A673 (cell line): ENCODE measurements at regions not wholly inside any gene's neighbourhood (a gene's known extent, or its start where the extent isn't known, plus 50 kb on each side); places are given as distances from the start of the nearest gene placed in this dataset.

ENCODE experiments used
- BruUV-seq: library from RNA; stranded (reverse); fragments of 400-500 nt; replicated peaks from 2 replicates; lab custom pipeline; 2021; lab: Mats Ljungman, UMichigan
- CTCF ChIA-PET: fragments of 300-600 bp; sonication (Branson Sonifier 250); formaldehyde crosslinking; loops from one replicate; lab custom pipeline; 2022; ENCODE audit warnings: antibody characterized with exemption; lab: Charles Lee
- POLR2A ChIA-PET: fragments of 300-600 bp; sonication (Branson Sonifier 250); formaldehyde crosslinking; loops from one replicate; lab custom pipeline; 2022; ENCODE audit warnings: antibody characterized with exemption; ENCODE audit not compliant: low non-redundant PET; lab: Charles Lee
- DNase-seq: peaks from one replicate; pipeline ENCODE4 v3.0.0-alpha.2; 2015; ENCODE audit warnings: low spot score
- H3K27ac ChIP-seq: fragments of 200-600 bp; sonication (generic); 2 replicates; pipeline ENCODE4 v1.5.1; 2016; ENCODE audit warnings: mixed run types, low read depth, mild to moderate bottlenecking, mixed read lengths, antibody characterized with exemption, low read length; ENCODE audit not compliant: poor library complexity, severe bottlenecking
- H3K27me3 ChIP-seq: fragments of 200-600 bp; sonication (generic); replicated peaks from 2 replicates; pipeline ENCODE4 v1.6.1; 2017; ENCODE audit warnings: mixed run types, low read depth, mild to moderate bottlenecking, mixed read lengths, antibody characterized with exemption, low read length; ENCODE audit not compliant: insufficient read depth, poor library complexity
- H3K36me3 ChIP-seq: fragments of 200-600 bp; sonication (generic); 2 replicates; pipeline ENCODE4 v1.6.1; 2016; ENCODE audit warnings: mixed run types, mild to moderate bottlenecking, mixed read lengths, antibody characterized with exemption, low read length; ENCODE audit not compliant: insufficient read depth, poor library complexity, severe bottlenecking
- H3K4me1 ChIP-seq: fragments of 200-600 bp; sonication (generic); 2 replicates; pipeline ENCODE4 v1.6.1; 2017; ENCODE audit warnings: mixed run types, mild to moderate bottlenecking, mixed read lengths, antibody characterized with exemption, low read length; ENCODE audit not compliant: insufficient read depth, poor library complexity, severe bottlenecking
- H3K4me3 ChIP-seq: fragments of 200-600 bp; sonication (generic); 2 replicates; pipeline ENCODE4 v1.5.1; 2016; ENCODE audit warnings: low read depth, mixed run types, mild to moderate bottlenecking, mixed read lengths, low read length; ENCODE audit not compliant: poor library complexity, severe bottlenecking
- H3K9me3 ChIP-seq: fragments of 200-600 bp; sonication (generic); 2 replicates; pipeline ENCODE4 v1.6.1; 2016; ENCODE audit warnings: mixed run types, low read depth, mild to moderate bottlenecking, mixed read lengths, antibody characterized with exemption, low read length; ENCODE audit not compliant: poor library complexity, severe bottlenecking
- EZH2 ChIP-seq: fragments of 200-600 bp; sonication (generic); IDR thresholded peaks from 2 replicates; pipeline ENCODE4 v1.6.1; 2017; ENCODE audit warnings: borderline replicate concordance, low read depth, mild to moderate bottlenecking, mixed read lengths, antibody characterized with exemption, low read length; ENCODE audit not compliant: poor library complexity, severe bottlenecking
- intact Hi-C: fragments of 100-400 bp; cut with micrococcal nuclease; formaldehyde crosslinking; loops from one replicate; pipeline ENCODE4 v1.10.0; 2022; ENCODE audit not compliant: unreplicated experiment
- TF ChIP-seq, protein P1 (sequence below): fragments of 300-800, 200-600 bp; sonication (generic); conservative IDR thresholded peaks from 2 replicates; pipeline ENCODE4 v1.5.1; 2017; ENCODE audit warnings: low read depth, mild to moderate bottlenecking, antibody characterized with exemption, low read length, moderate library complexity, mixed read lengths

DNA sequence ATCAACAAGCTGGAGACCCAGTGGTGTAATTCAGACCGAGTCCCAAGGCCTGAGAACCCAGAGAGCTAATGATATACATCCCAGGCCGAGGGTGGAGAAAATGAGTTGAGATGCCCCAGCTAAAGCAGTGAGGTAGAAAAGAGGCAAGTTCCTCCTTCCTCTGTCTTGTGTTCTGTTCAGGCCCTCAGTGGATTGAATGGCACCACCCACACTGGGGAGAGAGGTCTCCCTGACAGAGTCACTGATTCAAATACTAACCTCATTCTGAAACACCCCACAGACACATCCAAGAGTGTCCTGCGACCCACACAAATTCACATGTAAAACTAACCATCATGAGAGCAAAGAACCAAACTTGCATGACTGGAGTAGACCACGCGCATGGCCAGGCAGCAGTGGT, 215.3 kb downstream of the ANAPC1 start:
- DNase-seq: no peak
- Histone ChIP-seq H3K4me3 (no peak overlapping the region), H3K36me3 (no peaks in the 10 kb centered on the region), H3K4me1 (no peaks in the 10 kb centered on the region), H3K9me3 (no peaks in the 10 kb centered on the region), H3K27ac (no peak overlapping the region), H3K27me3 (no peaks in the 10 kb centered on the region)
- TF ChIP-seq, protein P1, sequence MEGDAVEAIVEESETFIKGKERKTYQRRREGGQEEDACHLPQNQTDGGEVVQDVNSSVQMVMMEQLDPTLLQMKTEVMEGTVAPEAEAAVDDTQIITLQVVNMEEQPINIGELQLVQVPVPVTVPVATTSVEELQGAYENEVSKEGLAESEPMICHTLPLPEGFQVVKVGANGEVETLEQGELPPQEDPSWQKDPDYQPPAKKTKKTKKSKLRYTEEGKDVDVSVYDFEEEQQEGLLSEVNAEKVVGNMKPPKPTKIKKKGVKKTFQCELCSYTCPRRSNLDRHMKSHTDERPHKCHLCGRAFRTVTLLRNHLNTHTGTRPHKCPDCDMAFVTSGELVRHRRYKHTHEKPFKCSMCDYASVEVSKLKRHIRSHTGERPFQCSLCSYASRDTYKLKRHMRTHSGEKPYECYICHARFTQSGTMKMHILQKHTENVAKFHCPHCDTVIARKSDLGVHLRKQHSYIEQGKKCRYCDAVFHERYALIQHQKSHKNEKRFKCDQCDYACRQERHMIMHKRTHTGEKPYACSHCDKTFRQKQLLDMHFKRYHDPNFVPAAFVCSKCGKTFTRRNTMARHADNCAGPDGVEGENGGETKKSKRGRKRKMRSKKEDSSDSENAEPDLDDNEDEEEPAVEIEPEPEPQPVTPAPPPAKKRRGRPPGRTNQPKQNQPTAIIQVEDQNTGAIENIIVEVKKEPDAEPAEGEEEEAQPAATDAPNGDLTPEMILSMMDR: no peak
- TF ChIP-seq EZH2: no peak
- no TSS peak for BruUV-seq
- intact Hi-C loops: no loop called here
- ChIA-PET POLR2A (no interaction called here), CTCF (no interaction called here)

DNA sequence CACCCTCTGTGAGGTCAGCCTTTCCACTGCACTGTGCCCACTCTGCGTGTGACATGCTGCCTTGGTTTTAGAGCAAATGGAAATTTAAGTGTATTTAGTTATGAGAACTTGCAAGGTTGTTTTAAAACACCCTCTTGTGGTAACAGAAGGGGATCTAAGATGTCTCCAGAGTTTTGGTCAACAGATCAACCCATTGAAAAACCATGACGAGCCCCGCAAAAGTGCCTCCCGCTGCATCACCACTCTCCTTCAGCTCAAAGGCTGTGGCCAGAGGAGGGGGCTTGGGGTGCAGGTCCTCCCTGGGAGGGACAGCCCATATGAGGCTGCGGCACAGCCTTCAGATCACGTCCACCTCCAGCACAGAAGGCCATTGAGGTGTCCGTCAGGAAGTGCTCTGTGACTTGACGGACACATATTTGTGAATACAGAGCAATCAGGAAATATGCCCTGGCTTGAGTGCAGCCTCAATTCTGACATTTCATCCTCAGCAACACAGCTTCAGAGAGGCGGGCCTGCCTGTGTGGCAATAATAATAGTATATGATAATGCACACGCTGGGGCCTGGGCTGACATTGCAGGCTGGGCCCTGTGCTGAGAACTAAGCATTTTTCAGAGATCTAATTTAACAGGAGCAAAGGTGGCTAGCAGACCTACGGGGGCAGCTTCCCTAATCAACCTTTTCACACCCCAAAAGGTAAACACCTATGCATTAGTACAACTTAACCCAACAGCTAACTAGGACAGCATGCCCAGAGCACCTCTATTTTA, 213.9 kb downstream of the ANAPC1 start:
- CTCF ChIA-PET: no interaction called here
- no TSS peak for BruUV-seq
- Histone ChIP-seq H3K27ac (no peak overlapping the region), H3K4me3 (no peak overlapping the region), H3K9me3 (no peaks in the 10 kb centered on the region), H3K4me1 (no peaks in the 10 kb centered on the region), H3K27me3 (no peaks in the 10 kb centered on the region), H3K36me3 (no peaks in the 10 kb centered on the region)
- no peak for TF ChIP-seq EZH2
- TF ChIP-seq, protein P1: peak; percentile 19; the same call in 1 of the 2 replicates
- no peak for DNase-seq
- intact Hi-C loops: no loop called here
- POLR2A ChIA-PET: no interaction called here

DNA sequence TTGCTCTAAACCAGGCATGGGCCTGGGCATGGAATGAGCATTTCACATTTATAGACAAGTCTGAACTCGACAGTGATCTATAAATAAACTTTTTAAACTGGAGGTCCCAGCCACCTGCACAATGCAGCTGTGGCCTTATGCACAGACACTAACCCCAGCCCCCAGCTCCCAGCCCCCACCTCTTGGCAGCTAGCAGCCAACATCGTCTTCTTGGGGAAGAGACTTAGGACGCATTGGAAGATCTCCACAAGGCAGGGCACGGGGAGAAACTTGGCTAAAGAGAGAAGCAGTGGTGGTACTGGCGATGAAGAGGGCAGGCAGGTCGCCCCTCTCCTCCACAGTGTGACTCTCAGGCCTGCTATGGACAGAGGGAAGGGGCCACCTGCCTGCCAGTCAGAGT, 213.2 kb downstream of the ANAPC1 start:
- CTCF ChIA-PET: no interaction called here
- POLR2A ChIA-PET: no interaction called here
- no peak overlapping the region for H3K27ac ChIP-seq
- H3K9me3 ChIP-seq: no peaks in the 10 kb centered on the region
- intact Hi-C loops: no loop called here
- no peaks in the 10 kb centered on the region for H3K27me3 ChIP-seq
- no peaks in the 10 kb centered on the region for H3K36me3 ChIP-seq
- no peak for DNase-seq
- no peaks in the 10 kb centered on the region for H3K4me1 ChIP-seq
- TF ChIP-seq, protein P1: no peak
- no peak for TF ChIP-seq EZH2
- H3K4me3 ChIP-seq: no peak overlapping the region
- BruUV-seq: no TSS peak
